ENCODE measurements at regions not wholly inside any gene's neighbourhood (a gene's known extent, or its start where the extent isn't known, plus 50 kb on each side); places are given as distances from the start of the nearest gene placed in this dataset.
"Not testable (repeated sequence)": the region's sequence is repeated elsewhere in the genome, so short reads cannot be mapped to it uniquely, and the experiment has no call there.

- peaks cover 4 to 8% (median 4%) of the 10 kb centered on the region in 3 experiments; a peak in 5 of 7 replicates for H3K36me3 Mint-ChIP-seq (ENCODE audit: insufficient read depth in 1 of 3, low read depth in 3 of 3)
- no peak overlapping the region for H3K4me2 ChIP-seq (ENCODE audit: insufficient read depth, insufficient read length, low read length)
- no peak overlapping the region for H4K5ac ChIP-seq (ENCODE audit: insufficient read length, low read depth, low read length)
- H3K27ac Mint-ChIP-seq, result no peak overlapping the region
- H2BK20ac ChIP-seq (ENCODE audit: low read depth, low read length, poor library complexity, severe bottlenecking), result no peak overlapping the region
- no peak overlapping the region for H3K4me3 Mint-ChIP-seq
- H3K4me1 Mint-ChIP-seq, result no peaks in the 10 kb centered on the region
- H3K4ac ChIP-seq (ENCODE audit: low read depth, low read length), result no peak overlapping the region
- H3K27me3 ChIP-seq (ENCODE audit: insufficient read depth, low read length), result no peaks in the 10 kb centered on the region
- H3K18ac ChIP-seq (ENCODE audit: insufficient read length, low read depth, low read length), result no peak overlapping the region
- H4K8ac ChIP-seq (replicated peaks; ENCODE audit: insufficient read length, low read depth, low read length), result no peak overlapping the region
- no peak overlapping the region for H3K56ac ChIP-seq (ENCODE audit: insufficient read length, low read depth, low read length)
- H4K20me1 ChIP-seq (ENCODE audit: control insufficient read depth, insufficient read depth, insufficient read length), result no peaks in the 10 kb centered on the region
- H3K9me3 Mint-ChIP-seq, result peaks cover 12 to 19% of the 10 kb centered on the region in 2 experiments
- no peak overlapping the region for H2BK12ac ChIP-seq (ENCODE audit: insufficient read length, low read depth, low read length)
- no peak overlapping the region for H3K9ac ChIP-seq (ENCODE audit: extremely low read depth, insufficient read length, low read length)
- no peaks in the 10 kb centered on the region for H3K9me3 ChIP-seq (ENCODE audit: control insufficient read depth, low read depth, low read length)
- no CpG with 5 or more reads among the region's 7 CpGs for WGBS (ENCODE audit: extremely low coverage, insufficient read length, low lambda C conversion rate)
- H3K23ac ChIP-seq (ENCODE audit: insufficient read length, low read depth, low read length), result no peak overlapping the region
- TF ChIP-seq, protein P1, sequence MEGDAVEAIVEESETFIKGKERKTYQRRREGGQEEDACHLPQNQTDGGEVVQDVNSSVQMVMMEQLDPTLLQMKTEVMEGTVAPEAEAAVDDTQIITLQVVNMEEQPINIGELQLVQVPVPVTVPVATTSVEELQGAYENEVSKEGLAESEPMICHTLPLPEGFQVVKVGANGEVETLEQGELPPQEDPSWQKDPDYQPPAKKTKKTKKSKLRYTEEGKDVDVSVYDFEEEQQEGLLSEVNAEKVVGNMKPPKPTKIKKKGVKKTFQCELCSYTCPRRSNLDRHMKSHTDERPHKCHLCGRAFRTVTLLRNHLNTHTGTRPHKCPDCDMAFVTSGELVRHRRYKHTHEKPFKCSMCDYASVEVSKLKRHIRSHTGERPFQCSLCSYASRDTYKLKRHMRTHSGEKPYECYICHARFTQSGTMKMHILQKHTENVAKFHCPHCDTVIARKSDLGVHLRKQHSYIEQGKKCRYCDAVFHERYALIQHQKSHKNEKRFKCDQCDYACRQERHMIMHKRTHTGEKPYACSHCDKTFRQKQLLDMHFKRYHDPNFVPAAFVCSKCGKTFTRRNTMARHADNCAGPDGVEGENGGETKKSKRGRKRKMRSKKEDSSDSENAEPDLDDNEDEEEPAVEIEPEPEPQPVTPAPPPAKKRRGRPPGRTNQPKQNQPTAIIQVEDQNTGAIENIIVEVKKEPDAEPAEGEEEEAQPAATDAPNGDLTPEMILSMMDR (conservative IDR thresholded peaks at IDR 0.05), result peak; percentile 27; the same call in 2 of the 3 replicates
- H3K27ac ChIP-seq (ENCODE audit: insufficient read length, low read depth, low read length), result no peak overlapping the region
- no peak overlapping the region for H2BK120ac ChIP-seq (ENCODE audit: low read depth, low read length, poor library complexity, severe bottlenecking)
- no peak overlapping the region for H3K14ac ChIP-seq (ENCODE audit: insufficient read depth, low read length)
- H3K23me2 ChIP-seq (ENCODE audit: insufficient read length, low read depth, low read length, poor library complexity, severe bottlenecking), result no peaks in the 10 kb centered on the region
- no peak for DNase-seq
- no peak overlapping the region for H2BK15ac ChIP-seq (ENCODE audit: low read depth, low read length)
- H2BK5ac ChIP-seq (ENCODE audit: insufficient read length, low read length), result no peak overlapping the region
- H3T11ph ChIP-seq (ENCODE audit: low read length), result no peak overlapping the region
- no peak overlapping the region for H2AFZ ChIP-seq (ENCODE audit: low read length)
- no peaks in the 10 kb centered on the region for H3K27me3 Mint-ChIP-seq (ENCODE audit: low read depth)
- H3K79me2 ChIP-seq (ENCODE audit: insufficient read depth, low read length), result no peaks in the 10 kb centered on the region
- no peaks in the 10 kb centered on the region for H3K79me1 ChIP-seq (ENCODE audit: insufficient read depth, low read depth, low read length, poor library complexity, severe bottlenecking)
- H2AK5ac ChIP-seq (ENCODE audit: insufficient read length, low read length), result no peak overlapping the region
- no peak overlapping the region for H4K91ac ChIP-seq (ENCODE audit: insufficient read length, low read depth, low read length)
- no peaks in the 10 kb centered on the region for H3K4me1 ChIP-seq (ENCODE audit: insufficient read depth, low read length)
Measured at GRCh38 chr4:147110473-147111367, 165.1 kb upstream of the TTC29 start.

DNA sequence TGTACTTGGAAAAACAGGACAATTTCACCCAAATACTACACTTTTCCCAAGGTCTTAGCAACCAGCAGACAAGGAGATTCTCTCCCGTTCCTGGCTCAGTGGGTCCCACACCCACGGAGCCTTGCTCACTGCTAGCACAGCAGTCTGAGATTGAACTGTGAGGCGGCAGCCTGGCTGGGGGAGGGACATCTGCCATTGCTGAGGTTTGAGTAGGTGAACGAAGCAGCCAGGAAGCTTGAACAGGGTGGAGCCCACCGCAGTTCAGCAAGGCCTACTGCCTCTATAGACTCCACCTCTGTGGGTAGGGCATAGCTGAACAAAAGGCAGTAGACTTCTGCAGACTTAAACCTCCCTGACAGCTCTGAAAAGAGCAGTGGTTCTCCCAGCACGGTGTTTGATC, 166.5 kb upstream of the TTC29 start:
- DNase-seq; H2BK5ac ChIP-seq (ENCODE audit: insufficient read length, low read length); H3K4me1 Mint-ChIP-seq; H4K8ac ChIP-seq (replicated peaks; ENCODE audit: insufficient read length, low read depth, low read length); H2BK20ac ChIP-seq (ENCODE audit: low read depth, low read length, poor library complexity, severe bottlenecking); H3K79me1 ChIP-seq (ENCODE audit: insufficient read depth, low read depth, low read length, poor library complexity, severe bottlenecking); H2BK12ac ChIP-seq (ENCODE audit: insufficient read length, low read depth, low read length); H4K5ac ChIP-seq (ENCODE audit: insufficient read length, low read depth, low read length); H2BK120ac ChIP-seq (ENCODE audit: low read depth, low read length, poor library complexity, severe bottlenecking); H3K27me3 ChIP-seq (ENCODE audit: insufficient read depth, low read length); H3T11ph ChIP-seq (ENCODE audit: low read length); H3K4me2 ChIP-seq (ENCODE audit: insufficient read depth, insufficient read length, low read length); H2AK5ac ChIP-seq (ENCODE audit: insufficient read length, low read length); H3K27ac Mint-ChIP-seq; H4K91ac ChIP-seq (ENCODE audit: insufficient read length, low read depth, low read length); H3K18ac ChIP-seq (ENCODE audit: insufficient read length, low read depth, low read length); H3K27ac ChIP-seq (ENCODE audit: insufficient read length, low read depth, low read length); H3K79me2 ChIP-seq (ENCODE audit: insufficient read depth, low read length); H3K36me3 Mint-ChIP-seq (ENCODE audit: insufficient read depth in 1 of 3, low read depth in 3 of 3); H3K27me3 Mint-ChIP-seq (ENCODE audit: low read depth); H2AFZ ChIP-seq (ENCODE audit: low read length); H3K23me2 ChIP-seq (ENCODE audit: insufficient read length, low read depth, low read length, poor library complexity, severe bottlenecking); H3K56ac ChIP-seq (ENCODE audit: insufficient read length, low read depth, low read length); H3K4me3 Mint-ChIP-seq; H3K4ac ChIP-seq (ENCODE audit: low read depth, low read length); H3K9ac ChIP-seq (ENCODE audit: extremely low read depth, insufficient read length, low read length); H3K4me1 ChIP-seq (ENCODE audit: insufficient read depth, low read length); H3K14ac ChIP-seq (ENCODE audit: insufficient read depth, low read length); H4K20me1 ChIP-seq (ENCODE audit: control insufficient read depth, insufficient read depth, insufficient read length); H3K9me3 ChIP-seq (ENCODE audit: control insufficient read depth, low read depth, low read length); H3K23ac ChIP-seq (ENCODE audit: insufficient read length, low read depth, low read length); H2BK15ac ChIP-seq (ENCODE audit: low read depth, low read length): not testable (repeated sequence)
- no CpG with 5 or more reads among the region's 6 CpGs for WGBS (ENCODE audit: extremely low coverage, insufficient read length, low lambda C conversion rate)
- H3K9me3 Mint-ChIP-seq, result peaks cover 12 to 23% of the 10 kb centered on the region in 2 experiments

Data from H9 (cell line).